OCI-LY7 (cell line): ENCODE measurements at regions not wholly inside any gene's neighbourhood (a gene's known extent, or its start where the extent isn't known, plus 50 kb on each side); places are given as distances from the start of the nearest gene placed in this dataset.

Experiments used
- EZH2phosphoT487 ChIP-seq: fragments of 200-600 bp; sonication (generic); IDR thresholded peaks from 2 replicates; pipeline ENCODE4 v1.6.1; 2018; ENCODE audit warnings: low read depth, borderline replicate concordance, mild to moderate bottlenecking, mixed run types, antibody characterized with exemption, low read length, moderate library complexity, mixed read lengths
- TF ChIP-seq, protein P1 (sequence below): fragments of 200-600 bp; sonication (generic); conservative IDR thresholded peaks from 2 replicates; pipeline ENCODE4 v1.5.1; 2014; ENCODE audit warnings: mild to moderate bottlenecking, antibody characterized with exemption, low read length, moderate library complexity, mixed read lengths

- TF ChIP-seq, protein P1, sequence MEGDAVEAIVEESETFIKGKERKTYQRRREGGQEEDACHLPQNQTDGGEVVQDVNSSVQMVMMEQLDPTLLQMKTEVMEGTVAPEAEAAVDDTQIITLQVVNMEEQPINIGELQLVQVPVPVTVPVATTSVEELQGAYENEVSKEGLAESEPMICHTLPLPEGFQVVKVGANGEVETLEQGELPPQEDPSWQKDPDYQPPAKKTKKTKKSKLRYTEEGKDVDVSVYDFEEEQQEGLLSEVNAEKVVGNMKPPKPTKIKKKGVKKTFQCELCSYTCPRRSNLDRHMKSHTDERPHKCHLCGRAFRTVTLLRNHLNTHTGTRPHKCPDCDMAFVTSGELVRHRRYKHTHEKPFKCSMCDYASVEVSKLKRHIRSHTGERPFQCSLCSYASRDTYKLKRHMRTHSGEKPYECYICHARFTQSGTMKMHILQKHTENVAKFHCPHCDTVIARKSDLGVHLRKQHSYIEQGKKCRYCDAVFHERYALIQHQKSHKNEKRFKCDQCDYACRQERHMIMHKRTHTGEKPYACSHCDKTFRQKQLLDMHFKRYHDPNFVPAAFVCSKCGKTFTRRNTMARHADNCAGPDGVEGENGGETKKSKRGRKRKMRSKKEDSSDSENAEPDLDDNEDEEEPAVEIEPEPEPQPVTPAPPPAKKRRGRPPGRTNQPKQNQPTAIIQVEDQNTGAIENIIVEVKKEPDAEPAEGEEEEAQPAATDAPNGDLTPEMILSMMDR, result no peak
- TF ChIP-seq EZH2phosphoT487, result no peak
Observed at GRCh38 chr7:118467381-118467780, 242.9 kb downstream of the ANKRD7 start.
